Middle frontal gyrus (tissue), 1 donor: ENCODE measurements at regions not wholly inside any gene's neighbourhood (a gene's known extent, or its start where the extent isn't known, plus 50 kb on each side); places are given as distances from the start of the nearest gene placed in this dataset.

ENCODE experiments used
- DNase-seq: peaks from one replicate; pipeline ENCODE4 v3.0.0-alpha.2; 2015; ENCODE audit warnings: low spot score; ENCODE audit errors: extremely low spot score

DNA sequence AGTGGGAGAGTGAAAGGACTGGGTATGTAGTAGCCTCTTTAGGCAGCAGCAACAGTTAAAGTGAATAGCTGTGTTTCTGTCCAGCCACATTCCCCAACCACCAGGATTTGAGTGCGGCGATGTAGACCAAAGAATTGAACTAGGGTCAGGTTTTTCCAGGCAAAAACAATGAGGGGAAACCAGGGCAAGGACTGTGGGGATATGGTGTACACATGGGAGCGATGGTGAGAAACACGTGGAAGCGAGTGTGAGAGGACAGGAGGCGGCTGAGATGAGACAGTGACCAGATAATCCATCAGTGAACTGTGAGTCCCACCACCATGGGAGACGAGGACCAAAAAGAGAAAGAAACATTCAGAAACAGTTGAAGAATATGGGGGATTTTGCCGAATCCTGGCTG, 409.5 kb downstream of the TSN start:
- no peak for DNase-seq

DNA sequence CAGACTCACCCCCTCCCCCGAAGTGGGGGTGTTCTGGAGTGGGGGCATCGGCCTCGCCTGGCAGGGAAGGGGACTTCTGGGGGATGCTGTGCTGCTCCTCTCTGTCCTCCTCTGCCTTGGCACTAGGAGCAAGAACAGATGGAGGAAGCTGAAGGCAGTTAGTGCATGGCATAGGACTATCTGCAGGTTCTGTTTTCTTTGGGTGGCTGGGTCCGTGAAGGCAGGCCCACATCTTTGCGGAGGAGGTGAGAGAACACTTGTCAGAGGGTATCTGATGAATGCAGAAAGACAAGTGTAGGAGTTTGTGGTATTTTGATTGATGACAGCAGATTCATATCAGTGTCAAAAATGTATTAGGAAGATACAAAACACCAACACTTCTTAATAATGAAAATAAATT, 411.4 kb downstream of the TSN start:
- DNase-seq, result peak; percentile 9

DNA sequence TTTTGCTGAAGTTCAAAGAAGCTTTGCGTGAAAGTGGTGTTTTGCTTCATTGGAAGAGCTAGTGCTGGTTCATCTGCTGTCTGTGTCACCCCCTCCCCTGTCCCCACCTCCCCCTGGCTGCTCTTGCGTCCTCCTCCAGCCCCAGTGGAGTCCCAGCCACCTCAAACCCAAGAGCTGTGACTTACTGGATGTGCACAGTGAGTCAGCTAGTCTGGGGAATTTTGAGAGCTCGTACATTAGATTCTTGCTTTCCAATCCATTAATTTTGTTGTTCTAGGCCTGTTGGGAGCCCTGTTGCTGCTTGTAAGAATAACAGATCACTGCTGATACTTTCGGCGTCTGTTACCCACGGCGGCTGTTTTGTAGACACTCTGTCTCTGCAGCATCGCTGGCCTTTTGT, 412.1 kb downstream of the TSN start:
- no peak for DNase-seq

DNA sequence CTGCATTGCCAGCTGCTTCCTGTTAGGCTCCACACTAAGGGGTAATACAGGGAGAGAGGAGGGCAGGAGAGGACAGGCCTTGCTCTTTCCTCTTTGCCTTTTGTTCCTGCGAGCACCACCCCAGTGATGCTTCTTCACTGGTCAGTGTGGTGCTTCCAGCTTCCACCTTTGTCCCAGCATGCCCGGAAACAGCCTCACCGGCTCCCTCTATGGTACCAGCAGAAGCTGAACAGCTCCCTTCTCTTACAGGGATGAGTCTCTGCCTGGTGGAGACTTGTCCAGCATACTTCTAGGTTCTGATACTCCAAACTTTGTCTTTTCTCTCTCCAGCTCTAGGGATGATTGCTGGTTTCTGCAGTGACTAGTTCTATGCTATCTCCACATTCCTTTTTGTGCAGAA, 413.3 kb downstream of the TSN start:
- DNase-seq, result no peak

DNA sequence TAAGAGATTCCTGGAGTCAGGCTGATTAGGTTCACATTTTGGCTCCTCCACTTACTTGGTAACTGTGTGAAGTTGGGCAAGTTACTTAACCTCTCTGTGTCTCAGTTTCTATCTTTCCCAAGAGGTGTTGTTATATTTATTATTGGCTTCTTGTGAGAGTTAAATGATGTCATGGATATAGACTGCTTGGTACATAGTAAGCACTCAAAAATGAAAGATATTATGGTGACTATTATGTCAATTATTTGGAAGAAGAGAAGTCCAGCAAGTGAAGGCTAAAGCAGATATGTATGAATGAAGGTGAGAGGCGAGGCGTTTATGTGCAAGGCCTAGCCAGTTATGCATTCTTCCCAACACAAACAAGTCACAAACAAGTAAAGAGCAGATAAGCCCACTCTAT, 417.4 kb downstream of the TSN start:
- no peak for DNase-seq

DNA sequence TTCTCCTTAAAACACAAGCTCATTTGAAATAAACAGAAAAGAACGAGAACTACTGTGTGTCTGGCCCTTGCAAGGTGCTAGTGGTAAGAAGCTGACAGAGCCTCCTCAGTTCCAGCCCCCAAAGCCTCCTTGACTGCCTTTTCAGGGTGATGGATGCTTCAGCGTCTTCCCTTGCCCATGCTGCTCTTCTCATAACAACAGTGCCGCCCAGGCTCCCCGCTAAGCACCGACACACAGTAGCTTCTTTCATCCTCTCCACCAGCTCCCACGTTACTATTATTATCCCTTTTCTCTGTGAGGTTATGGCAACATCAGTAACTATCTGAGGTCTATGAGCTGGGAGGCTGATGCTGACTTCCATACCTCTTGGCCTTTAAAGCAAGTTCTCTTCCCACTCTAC, 418.6 kb downstream of the TSN start:
- no peak for DNase-seq

DNA sequence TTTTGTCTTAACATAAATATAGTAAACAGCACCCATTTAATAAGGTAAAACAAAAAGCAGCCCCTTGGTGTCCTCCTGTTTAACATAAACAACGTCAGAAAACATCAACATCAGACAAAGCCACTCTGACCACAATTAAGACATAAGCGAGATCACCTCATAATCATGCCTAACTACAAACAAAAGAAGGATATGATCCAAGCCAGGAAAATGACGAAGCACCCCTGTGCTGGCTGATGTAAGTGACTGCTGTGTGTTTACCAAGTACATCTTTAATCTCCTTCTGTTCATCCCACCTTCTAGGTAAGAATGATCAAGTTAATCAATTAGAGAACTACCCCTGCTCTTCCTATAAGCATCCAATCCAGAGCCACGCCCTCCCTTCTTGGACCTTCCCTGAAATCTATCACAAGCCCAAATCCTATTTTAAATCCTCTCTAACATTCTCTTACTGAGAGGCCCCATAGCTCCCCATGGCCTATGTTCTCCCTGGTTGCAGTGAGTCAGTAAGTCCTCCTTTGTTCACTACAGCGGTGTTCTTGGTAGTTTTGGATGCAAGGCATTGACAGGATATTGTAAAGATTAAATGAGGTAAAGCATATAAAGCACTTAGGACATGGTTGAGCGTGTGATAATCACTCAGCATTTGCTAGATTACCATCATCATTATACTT, 424.2 kb downstream of the TSN start:
- no peak for DNase-seq

DNA sequence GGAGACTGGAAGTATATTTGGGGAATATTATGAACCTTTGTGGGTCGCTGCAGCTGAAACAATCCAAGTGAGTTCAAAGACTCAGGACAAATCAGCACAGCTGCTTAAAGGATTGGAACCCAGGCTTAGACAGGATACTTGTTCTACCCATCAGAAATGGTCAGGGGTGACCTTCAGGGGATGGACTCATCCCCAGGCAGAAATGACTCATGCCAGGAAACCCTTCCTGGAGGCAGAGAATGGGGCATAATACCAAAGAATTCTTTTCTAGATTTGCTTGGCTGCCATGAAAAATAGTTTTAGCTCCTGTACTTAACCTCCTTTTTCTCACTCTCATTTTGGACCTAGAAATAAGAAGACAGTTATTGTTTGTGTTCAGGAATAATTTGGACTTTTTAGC, 425.5 kb downstream of the TSN start:
- no peak for DNase-seq

DNA sequence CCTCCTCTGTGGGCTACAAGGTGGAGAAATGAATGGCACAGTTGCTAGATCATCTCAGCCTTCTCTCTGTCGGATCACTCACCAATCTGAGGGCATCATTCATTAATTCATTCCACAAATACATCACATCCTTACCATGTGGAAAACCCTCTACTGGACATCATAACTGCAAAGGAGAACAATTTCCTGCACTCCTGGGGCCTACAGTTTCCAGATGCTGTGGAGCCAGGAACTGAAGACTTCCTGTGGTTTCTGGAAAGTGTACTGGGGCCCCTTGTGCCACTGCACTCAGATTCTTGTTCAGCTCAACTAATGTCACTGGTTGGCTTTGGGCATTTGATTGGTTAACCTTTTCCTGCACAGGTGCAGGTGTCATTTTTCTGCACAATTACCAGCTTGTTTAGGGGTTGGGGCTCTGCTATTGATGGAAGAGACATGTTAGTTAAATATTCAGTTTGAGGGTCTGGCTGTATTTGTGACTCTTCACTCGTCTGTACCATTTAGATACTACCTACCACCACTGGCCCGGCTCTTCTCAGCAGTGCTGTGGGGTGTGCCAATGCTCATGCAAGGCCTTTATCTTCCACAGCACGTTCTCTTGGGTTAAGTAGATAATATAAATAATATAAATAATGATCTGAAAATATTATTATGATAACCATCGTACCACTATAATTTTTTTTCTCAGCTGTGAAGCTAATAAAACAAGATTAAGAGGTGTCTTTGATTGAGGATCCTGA, 427.3 kb downstream of the TSN start:
- no peak for DNase-seq

DNA sequence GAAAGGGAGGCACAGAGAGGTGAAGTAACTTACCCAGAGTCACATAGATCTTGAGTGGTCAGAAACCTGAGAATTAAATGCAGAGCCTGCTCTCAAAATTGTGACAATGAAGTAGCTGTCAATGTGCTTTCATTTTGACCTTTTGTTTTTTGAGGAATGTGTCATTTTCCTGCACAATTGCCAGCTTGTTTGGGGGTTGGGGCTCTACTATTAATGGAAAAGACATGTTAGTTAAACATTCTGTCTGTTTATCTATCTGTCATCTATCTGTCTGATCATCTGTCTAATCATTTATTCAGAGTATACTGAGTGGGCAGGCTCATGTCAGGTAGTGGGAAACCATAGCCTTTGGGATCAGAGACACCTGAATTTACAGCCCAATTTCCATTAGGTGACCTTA, 428.4 kb downstream of the TSN start:
- DNase-seq, result no peak

DNA sequence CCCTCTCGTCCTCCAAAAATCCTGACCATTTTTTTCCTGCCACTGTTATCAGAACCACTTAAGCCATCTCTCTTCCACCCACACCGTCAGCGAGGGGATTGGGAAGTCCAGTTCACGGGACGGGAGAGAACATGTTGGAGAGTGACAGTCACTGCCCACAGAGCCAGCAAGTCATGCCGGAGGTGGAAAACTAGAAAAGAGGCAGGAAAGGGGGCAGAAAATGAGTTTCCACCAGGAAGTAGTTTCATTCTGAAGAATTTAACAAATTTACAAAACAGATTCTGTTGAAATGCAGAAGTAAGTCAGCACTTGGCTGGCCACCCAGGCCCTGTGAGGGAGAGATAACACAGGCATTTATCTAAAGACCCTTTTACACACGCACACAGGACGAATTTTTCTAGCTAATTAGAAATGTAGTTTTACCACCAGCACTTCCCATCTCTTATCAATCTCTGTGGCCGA, 431.3 kb downstream of the TSN start:
- no peak for DNase-seq

DNA sequence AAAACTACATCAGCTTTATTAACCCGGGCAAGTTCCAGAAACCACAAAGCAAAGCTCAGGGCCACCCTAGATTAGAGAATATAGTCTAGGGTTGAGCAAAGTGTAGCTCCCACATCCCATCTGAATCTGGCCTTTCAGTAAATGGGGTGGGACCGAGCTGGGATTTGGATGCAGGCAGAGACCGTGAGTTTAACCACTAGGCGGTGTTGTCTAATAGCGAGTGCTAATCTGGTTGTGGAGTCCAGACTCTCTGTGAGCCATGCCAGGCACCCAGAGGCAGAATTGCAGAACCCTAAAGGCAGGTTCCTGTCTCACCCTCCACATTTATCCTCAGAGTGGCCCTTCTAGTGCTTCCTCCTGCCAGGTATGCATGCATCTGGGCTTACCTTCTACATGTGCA, 435.9 kb downstream of the TSN start:
- DNase-seq, result no peak

DNA sequence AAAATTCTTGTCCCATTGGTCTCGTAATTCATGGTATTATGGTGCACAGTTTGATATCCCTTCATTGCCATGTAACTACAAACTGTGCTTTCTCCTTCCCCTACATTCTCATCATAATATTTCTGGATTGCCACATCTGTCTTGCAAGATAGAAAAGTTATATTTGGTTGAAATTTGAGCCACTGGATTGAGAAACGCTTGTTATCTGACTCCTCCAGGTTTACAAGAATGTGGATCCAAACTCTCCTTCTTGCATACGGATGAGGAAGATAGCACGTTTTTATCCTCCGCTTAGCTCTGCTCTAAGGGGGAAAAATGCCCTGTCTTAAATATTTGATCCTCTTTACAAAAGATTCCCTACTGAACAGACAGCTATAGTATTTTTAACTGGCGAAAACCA, 438.2 kb downstream of the TSN start:
- DNase-seq, result no peak

DNA sequence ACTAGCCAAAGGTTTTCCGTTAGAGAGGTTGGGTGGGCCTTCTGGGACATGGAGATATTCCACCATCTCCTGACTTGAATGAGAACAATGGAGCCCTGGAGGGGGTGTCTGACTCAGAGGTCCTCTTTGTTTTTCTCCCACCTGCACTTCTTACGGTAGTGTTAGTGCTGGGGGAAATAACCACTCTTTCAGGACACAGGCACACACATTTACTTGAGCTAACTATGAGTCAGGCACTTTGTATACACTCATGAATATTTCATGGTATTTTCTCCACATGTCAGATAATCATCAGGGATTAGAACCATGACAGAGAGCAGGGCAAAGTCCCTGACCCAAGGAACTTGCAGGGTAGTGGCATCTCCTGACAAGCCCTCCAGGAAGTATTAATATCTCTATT, 439.1 kb downstream of the TSN start:
- DNase-seq, result no peak

DNA sequence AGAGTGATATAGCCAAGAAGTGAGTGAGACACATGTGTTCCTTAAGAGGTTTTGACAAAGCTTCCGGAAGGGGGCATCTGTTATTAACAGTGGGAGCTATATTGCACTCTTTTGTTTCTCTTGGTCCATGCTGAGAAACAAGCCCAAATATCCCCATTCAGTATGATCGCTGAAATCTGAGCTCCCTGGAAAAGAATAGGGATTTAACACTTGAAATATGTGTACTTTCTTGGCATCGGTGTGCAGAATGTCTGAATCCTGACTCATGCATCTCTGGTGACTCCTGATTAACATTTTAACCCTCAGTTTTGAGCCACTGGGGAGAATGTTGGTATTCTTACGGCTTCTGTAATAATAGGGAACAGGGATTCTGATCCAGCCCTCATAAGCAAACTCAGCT, 448.1 kb downstream of the TSN start:
- DNase-seq, result no peak

DNA sequence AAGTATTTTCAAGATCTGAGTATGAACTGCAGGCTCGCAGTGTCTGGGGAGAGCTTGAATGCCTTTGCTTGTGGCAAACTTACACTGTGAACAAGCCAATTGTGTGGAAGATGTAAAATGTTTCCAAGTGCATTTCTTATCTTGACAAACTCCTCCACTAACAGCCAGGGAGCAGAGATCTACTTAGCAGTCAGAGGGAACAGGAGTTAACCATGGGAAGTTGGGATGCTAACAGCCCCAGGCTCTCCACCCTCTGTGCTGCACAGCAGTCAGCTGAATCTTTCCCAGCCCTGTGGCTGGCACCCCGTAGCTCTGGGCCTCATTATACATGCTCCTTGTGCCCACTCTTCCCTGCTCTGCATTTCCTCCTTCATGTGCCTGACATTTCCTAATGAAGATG, 450.2 kb downstream of the TSN start:
- no peak for DNase-seq

DNA sequence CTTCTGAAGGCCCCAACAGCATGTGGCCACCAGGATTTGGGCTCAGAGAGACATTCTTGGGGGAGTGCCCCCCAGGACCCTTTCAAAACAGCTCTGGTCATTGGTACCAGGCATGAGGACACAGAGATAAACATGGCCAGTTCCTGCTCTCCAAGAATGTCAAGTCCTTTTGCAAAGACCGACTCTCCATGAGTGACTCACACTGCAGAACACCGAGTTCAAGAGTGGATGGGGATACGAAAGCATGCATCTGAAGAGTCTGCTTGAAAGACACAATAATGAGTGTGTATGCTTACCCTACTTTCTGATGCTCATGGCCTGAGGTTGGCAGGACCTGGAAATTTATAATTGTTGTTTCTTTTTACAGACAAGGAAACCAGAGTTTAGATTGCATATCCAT, 450.6 kb downstream of the TSN start:
- no peak for DNase-seq

DNA sequence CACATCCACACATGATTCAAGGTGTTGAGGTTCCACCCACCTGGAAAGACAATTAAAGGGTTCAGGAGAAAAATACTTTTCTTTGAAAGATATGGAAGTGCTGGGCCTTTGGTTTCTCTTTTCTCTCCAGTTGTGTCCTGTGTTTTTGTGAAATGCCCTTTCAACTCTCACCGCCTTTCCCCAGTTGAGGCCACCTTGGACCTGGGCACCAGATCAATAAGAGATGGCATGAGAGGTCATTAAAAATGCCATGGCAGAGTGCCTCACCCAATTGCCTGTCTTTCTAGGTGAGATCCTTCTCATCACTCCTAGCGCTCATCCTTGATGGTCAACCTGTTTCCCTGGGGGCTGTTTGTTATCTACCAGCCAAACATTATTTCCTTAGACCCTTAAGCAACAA, 453.9 kb downstream of the TSN start:
- no peak for DNase-seq

DNA sequence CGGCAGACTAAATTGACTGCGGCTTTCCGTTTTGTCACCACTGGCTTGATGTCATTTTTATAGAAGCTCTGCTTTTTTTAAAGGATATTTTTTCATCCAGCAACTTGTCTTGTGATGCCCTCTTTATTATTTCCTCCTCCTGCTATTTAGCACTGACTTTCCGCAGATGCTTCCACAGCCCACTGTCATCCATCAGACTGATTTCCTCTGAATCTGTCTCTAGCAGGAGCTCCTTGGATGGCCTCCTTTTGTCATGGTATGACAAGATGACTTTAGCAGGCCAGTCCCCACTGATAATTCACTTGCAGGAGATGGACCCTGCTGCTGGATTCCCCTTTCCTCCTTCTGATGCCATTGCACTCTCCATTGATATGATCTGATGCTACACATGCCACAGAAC, 454.6 kb downstream of the TSN start:
- DNase-seq, result no peak

DNA sequence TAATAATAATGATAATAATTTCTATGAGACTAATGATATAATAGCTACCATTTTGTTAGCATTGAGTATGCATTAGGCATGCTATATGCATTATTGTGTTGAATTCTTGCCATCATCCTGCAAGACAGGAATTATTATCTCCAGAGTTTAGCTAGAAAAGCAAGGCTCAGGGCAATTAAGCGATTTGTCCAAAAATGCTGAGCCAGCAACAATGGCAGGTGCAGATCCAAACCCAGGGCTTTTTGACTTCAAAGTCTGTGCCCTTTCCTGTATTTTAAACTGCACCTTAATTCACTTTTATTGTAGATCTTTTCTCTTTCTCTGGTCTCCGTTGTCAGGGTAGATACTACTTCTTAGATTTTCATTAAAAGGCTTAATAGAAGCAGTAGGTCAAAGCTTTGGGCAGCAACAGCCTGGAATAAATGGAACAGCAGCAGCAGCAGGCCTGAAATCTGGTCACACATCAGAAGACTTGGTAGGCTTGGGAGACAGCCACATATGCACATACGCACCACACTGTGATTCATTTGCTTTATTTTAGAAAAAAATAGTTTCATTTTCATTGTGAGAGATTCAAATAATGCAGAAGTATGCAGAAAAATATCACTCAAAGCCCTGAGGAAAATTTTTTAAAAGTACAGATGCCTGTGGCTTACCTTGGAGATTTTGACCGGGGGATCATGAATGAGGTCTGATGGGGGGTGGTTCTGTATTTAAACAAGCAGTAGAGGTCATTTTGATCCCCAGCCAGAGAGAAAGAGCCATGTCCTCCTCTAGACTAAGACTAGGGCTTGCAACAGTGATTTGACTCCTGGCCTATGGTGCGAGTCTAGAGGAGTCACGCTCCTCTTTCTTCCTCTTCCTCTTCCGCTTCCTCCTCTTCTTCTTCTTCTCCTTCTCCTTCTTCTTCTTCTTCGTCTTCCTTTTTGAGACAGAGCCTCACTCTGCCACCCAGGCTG, 455.7 kb downstream of the TSN start:
- DNase-seq, result no peak

DNA sequence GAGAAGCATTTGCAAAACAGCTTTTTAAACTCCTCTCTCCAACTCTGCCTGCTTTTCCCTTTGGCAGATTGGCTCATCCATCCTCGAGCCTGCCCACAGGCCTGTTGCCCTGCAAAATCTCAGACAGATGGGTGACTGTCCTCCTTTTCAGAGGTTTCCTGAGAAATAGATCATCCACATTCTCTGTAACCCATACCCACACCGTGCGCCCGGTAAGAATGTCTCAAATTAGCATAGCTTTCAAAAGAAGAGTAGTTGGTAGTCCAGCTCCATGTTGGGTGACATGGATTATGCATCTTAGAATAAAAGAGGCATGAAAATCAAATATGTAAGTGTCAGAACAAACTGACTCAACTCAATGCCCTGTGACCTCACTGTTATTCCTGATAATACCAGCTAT, 457.9 kb downstream of the TSN start:
- no peak for DNase-seq

DNA sequence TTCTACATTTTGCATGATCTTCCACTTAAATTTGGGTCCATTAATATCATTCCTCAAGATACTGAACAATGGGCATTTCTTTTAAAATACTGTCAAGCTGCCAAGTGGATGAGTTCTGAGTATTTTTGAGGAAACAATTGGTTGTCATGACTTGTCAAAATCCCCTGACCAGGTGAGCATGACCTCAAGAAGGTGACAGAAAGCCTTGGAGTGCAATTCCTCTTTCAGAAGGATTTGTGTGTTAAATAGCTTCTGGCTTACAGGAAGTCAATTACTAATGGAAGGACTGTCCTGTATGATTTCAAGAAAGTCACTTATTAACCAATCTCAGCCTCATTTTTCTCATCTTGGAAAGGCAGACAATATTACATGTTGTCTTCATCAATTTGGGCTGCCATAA, 460.6 kb downstream of the TSN start:
- DNase-seq, result no peak
